ENCODE measurements at regions not wholly inside any gene's neighbourhood (a gene's known extent, or its start where the extent isn't known, plus 50 kb on each side); places are given as distances from the start of the nearest gene placed in this dataset.
A peak's percentile ranks its signal among the peaks of the same experiment; 100 is the strongest.
"Not testable (repeated sequence)": the region's sequence is repeated elsewhere in the genome, so short reads cannot be mapped to it uniquely, and the experiment has no call there.

GRCh38 chr4:65265526-65265925 is 404.8 kb downstream of the EPHA5 start:
- no peak for DNase-seq

GRCh38 chr4:65259296-65259695 is 411.0 kb downstream of the EPHA5 start:
- no peak for DNase-seq

GRCh38 chr4:65250916-65251315 is 419.4 kb downstream of the EPHA5 start:
- no peak for DNase-seq

- DNase-seq, result no peak
These were observed 421.2 kb downstream of the EPHA5 start for GRCh38 chr4:65249111-65249510.

- DNase-seq, result no peak
These were observed 428.0 kb downstream of the EPHA5 start for GRCh38 chr4:65242156-65242846.

GRCh38 chr4:65241257-65241997 is 428.9 kb downstream of the EPHA5 start:
- DNase-seq, result no peak

- no peak for DNase-seq
These were observed 436.2 kb downstream of the EPHA5 start for GRCh38 chr4:65234061-65234460.

GRCh38 chr4:65227628-65228027 is 442.7 kb downstream of the EPHA5 start:
- DNase-seq, result no peak

GRCh38 chr4:65223601-65224000 is 446.7 kb downstream of the EPHA5 start:
- DNase-seq, result no peak

- DNase-seq, result not testable (repeated sequence)
These were observed 447.2 kb downstream of the EPHA5 start for GRCh38 chr4:65223074-65223473.

- DNase-seq, result no peak
These were observed 453.1 kb downstream of the EPHA5 start for GRCh38 chr4:65217179-65217578.

GRCh38 chr4:65202853-65203236 is 467.4 kb downstream of the EPHA5 start:
- no peak for DNase-seq

- no peak for DNase-seq
These were observed 468.0 kb downstream of the EPHA5 start for GRCh38 chr4:65202165-65202852.

- peak; percentile 29 for DNase-seq
These were observed 474.6 kb downstream of the EPHA5 start for GRCh38 chr4:65195666-65196065.

GRCh38 chr4:65195002-65195401 is 475.3 kb downstream of the EPHA5 start:
- no peak for DNase-seq

GRCh38 chr4:65193985-65194384 is 476.3 kb downstream of the EPHA5 start:
- no peak for DNase-seq

GRCh38 chr4:65190780-65191179 is 479.5 kb downstream of the EPHA5 start:
- no peak for DNase-seq

- DNase-seq, result no peak
These were observed 494.7 kb downstream of the EPHA5 start for GRCh38 chr4:65175585-65175984.

- no peak for DNase-seq
These were observed 499.3 kb downstream of the EPHA5 start for GRCh38 chr4:65170768-65171514.

GRCh38 chr4:65167719-65168118 is 502.6 kb downstream of the EPHA5 start:
- DNase-seq, result no peak

- DNase-seq, result no peak
These were observed 518.1 kb downstream of the EPHA5 start for GRCh38 chr4:65152205-65152604.

- no peak for DNase-seq
These were observed 530.3 kb downstream of the EPHA5 start for GRCh38 chr4:65139998-65140397.

GRCh38 chr4:65126200-65126599 is 544.1 kb downstream of the EPHA5 start:
- DNase-seq, result no peak
